Loucy (cell line): ENCODE measurements at regions not wholly inside any gene's neighbourhood (a gene's known extent, or its start where the extent isn't known, plus 50 kb on each side); places are given as distances from the start of the nearest gene placed in this dataset.

Experiments
- CTCF ChIP-seq: fragments of 200-600 bp; sonication (generic); conservative IDR thresholded peaks from 2 replicates; pipeline ENCODE4 v1.5.1; 2014; ENCODE audit warnings: mild to moderate bottlenecking, antibody characterized with exemption, low read length
- EZH2phosphoT487 ChIP-seq: fragments of 200-600 bp; IDR thresholded peaks from 2 replicates; pipeline ENCODE4 v1.6.1; 2018; ENCODE audit warnings: antibody characterized with exemption, mild to moderate bottlenecking, moderate library complexity, borderline replicate concordance

- no peak for TF ChIP-seq EZH2phosphoT487
- TF ChIP-seq CTCF = no peak
Measured at GRCh38 chrX:6985537-6985936, 162.0 kb upstream of the STS start.
